GM10248 (cell line): ENCODE measurements at regions not wholly inside any gene's neighbourhood (a gene's known extent, or its start where the extent isn't known, plus 50 kb on each side); places are given as distances from the start of the nearest gene placed in this dataset.

Experiments
- CTCF ChIA-PET: fragments of 300-600 bp; sonication (Branson Sonifier 250); formaldehyde crosslinking; extraction: SDS; loops from one replicate; lab custom pipeline; 2021; ENCODE audit warnings: antibody characterized with exemption; lab: Yijun Ruan, JAX
- POLR2A ChIA-PET: fragments of 350-650 bp; sonication (Branson Sonifier 250); formaldehyde crosslinking; extraction: SDS; loops from one replicate; lab custom pipeline; 2020; ENCODE audit warnings: antibody characterized with exemption; lab: Yijun Ruan, JAX
- DNase-seq: peaks from one replicate; pipeline ENCODE4 v3.0.0; 2012; ENCODE audit errors: extremely low spot score
- TF ChIP-seq, protein P1 (sequence below): IDR thresholded peaks from 2 replicates; pipeline ENCODE4 v1.5.1; 2012; ENCODE audit warnings: mild to moderate bottlenecking, low read depth; ENCODE audit errors: extremely low read depth, missing control alignments, control extremely low read depth

GRCh38 chr10:31702005-31702404 lies 226.6 kb downstream of the ARHGAP12 start:
- TF ChIP-seq, protein P1, sequence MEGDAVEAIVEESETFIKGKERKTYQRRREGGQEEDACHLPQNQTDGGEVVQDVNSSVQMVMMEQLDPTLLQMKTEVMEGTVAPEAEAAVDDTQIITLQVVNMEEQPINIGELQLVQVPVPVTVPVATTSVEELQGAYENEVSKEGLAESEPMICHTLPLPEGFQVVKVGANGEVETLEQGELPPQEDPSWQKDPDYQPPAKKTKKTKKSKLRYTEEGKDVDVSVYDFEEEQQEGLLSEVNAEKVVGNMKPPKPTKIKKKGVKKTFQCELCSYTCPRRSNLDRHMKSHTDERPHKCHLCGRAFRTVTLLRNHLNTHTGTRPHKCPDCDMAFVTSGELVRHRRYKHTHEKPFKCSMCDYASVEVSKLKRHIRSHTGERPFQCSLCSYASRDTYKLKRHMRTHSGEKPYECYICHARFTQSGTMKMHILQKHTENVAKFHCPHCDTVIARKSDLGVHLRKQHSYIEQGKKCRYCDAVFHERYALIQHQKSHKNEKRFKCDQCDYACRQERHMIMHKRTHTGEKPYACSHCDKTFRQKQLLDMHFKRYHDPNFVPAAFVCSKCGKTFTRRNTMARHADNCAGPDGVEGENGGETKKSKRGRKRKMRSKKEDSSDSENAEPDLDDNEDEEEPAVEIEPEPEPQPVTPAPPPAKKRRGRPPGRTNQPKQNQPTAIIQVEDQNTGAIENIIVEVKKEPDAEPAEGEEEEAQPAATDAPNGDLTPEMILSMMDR, result no peak
- CTCF ChIA-PET, result no interaction called here
- POLR2A ChIA-PET, result no interaction called here
- no peak for DNase-seq

DNA sequence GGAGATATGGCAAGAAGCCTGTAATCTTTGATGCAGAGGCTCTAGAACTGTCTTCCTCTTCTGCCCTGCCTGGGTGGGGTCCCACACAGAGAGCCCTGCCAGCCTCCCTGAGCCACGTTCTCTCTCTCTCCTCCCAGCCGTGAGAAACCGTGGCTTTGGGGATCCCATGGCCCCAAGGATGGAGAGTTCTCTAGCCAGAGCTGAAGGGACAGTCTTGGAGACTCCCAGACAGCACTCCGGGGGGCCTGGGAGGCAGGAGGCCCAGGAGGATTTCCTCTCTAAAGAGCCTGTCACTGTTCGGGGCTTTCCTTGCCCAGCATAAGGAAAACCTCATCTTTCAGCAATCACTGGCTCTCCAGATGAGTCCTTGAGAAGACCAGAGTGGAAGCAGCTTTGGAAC lies 227.1 kb downstream of the ARHGAP12 start:
- POLR2A ChIA-PET, result no interaction called here
- TF ChIP-seq, protein P1, result no peak
- no peak for DNase-seq
- CTCF ChIA-PET, result no interaction called here

DNA sequence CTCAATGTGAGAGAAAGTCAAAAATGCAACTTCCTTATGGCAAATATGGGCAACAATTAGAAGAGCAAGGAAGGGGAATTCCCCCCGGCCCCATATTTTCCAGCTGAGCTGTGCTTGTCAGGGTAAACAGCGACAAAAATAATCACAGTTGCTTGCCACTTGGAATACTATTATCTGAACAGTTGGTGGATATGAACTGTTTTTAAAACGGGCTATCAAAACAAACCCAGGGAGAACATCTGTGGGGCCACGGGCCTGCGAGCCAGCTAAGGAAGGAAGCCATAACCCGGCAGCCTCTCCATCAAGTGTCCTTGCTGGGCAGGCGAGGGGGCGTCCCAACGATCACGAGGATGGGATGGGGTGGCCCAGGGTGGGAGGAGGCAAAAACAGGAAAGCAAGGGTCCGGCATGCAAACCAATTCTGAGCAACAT lies 228.4 kb downstream of the ARHGAP12 start:
- ChIA-PET CTCF (no interaction called here), POLR2A (no interaction called here)
- no peak for DNase-seq
- TF ChIP-seq, protein P1, result no peak

DNA sequence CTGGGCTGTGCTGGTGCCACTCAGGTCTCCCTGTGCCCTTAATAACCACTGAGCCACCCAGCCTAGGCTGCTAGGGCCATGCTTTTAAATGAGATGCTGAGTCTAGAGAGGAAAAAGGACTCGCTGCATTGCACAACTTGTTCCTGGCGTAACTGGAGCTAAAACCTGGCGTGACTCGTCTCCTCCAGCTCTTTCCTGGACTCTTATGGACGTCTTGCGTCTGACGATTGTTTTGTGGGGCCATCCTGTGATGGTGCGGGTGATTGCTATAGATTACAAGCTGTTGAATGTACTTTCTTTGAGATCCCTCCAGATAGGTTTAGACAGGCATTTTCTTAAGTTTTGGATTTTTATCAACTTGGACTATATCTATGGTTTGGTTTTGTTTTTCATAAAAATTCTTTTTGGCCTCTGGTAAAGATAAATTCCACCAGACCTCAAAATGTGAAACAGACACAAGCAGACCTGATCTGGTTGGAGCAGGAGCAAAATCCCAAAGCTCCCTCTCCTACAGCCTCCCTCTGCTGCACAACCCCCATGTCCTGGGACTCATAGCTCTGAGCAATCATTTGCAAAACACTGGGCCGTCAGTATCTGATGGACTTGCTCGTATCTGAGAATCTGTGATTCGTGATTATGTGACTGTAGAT lies 230.3 kb downstream of the ARHGAP12 start:
- no peak for DNase-seq

GRCh38 chr10:31697271-31698180 lies 231.1 kb downstream of the ARHGAP12 start:
- TF ChIP-seq, protein P1, result no peak
- no peak for DNase-seq
- ChIA-PET CTCF (interaction anchor here (1.5 kb wide), 1 partner anchor 12 kb away, joined by 4 read pairs; no protein-coding TSS in a partner anchor), POLR2A (interaction anchor here (0.7 kb wide), 1 partner anchor 179 kb away, joined by 3 read pairs; no protein-coding TSS in a partner anchor)

More for the DNA sequence above, 230.3 kb downstream of the ARHGAP12 start:
- TF ChIP-seq, protein P1, result no peak
- ChIA-PET CTCF (interaction anchor here (1.5 to 1.6 kb wide), 2 partner anchors 11 to 72 kb away, joined by 3 to 4 read pairs; no protein-coding TSS in a partner anchor), POLR2A (interaction anchor here (0.7 kb wide), 1 partner anchor 180 kb away, joined by 3 read pairs; no protein-coding TSS in a partner anchor)
